ENCODE measurements at regions not wholly inside any gene's neighbourhood (a gene's known extent, or its start where the extent isn't known, plus 50 kb on each side); places are given as distances from the start of the nearest gene placed in this dataset.
"Not testable (repeated sequence)": the region's sequence is repeated elsewhere in the genome, so short reads cannot be mapped to it uniquely, and the experiment has no call there.

DNA sequence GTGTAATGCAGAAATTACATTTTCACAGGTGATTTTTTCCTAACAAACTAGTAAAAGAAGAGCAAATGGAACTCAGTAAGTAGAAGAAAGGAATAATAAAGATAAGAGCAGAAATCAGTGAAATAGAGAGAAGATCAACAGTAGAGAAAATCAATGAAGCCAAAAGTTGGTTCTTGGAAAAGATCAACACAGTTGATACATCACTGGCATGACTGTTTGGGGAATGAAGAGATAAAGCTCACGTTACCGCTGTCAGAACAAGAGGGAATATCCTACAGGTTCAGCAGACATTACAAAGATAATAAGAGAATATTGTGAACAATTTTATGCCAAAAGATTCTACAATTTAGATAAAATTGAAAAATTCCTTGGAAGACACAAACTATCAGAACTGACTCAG lies 146.4 kb downstream of the ACTR3B start:
- no peak for DNase-seq (ENCODE audit: low spot score)

DNA sequence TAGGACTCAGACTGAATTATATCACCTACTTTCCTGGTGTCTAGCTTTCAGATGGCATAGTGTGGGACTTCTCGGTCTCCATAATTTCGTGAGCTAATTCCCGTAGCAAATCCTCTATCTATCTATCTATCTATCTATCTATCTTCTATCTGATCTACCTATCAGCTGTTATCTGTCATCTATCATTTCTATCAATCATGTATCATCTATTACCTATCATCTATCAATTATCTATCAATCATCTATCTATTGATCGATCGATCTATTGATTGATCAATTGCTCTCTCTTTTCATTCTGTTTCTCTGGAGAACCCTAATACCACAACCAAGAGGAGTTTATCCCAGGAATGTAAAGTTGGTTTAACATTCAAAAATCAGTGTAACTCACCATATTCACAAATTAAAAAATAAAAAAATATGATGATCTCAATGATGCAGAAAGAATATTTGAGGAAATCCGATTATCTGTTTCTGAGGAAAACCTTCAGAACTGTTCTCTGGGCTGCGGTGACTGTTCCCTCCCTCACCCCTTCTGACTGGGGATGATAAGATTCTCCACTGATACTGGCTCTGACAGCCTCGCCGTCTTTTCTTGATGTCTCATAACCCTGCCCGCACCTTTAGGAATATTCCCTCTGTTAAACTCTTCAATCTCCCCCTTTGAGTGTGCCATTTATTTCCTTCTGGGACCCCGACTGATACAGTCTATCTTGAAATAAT lies 147.7 kb downstream of the ACTR3B start:
- no peak for DNase-seq (ENCODE audit: low spot score)

DNA sequence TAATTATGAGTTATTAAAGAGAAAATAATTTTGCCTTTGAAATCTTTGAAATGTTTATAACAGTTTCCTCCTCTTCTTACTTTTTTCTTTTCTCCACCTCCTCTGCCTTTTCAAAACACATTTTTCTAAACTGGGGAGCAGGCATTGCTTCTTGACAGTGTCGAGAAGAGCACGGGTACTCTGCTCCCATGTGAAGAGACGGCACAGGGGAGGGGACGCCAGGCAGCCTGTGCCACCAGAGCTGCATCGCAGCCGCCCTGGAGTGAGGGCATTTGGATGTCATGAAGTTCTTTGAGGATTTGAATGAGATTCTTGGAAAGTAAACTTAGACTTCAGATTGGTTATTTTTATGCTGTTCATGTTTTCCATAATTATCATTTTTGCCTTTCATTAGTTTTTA lies 149.7 kb downstream of the ACTR3B start:
- no peak for DNase-seq (ENCODE audit: low spot score)

DNA sequence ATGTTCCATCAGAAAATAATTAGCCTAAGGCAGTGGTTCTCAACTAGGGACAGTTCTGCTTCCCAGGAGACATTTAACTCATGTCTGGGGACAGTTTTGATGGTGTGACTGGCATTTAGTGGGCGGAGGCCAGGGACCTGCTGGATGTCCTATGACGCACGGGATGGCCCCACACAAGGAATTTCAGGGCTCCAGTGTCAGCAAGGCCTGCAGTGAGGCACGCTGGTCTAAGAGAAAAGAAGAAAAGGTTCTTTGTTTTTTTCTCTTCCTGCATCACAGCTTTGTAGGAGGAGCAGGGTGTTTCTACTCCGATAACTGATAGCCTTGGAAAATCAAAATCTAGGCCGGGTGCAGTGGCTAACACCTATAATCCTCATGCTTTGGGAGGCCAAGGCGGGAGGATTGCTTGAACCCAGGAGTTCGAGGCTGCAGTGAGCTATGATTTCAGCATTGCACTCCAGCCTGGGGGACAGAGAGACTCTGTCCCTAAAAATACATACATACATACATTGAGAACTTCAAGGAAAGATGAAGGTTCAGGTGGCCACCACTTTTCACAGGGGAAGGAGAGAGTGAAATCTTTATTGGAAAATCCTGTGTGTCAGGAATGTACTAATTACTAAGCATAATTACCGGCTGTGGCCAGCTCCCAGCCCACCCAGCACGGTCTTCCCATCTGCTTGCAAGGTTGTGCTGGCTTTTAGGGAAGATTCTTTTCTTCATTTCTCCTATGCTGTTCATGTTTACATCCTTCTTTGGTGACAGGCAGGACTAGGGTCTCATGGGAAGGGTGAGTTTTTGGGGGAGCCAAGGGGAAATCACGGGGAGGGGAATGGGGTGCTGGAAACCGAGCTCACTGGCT lies 150.4 kb downstream of the ACTR3B start:
- DNase-seq (ENCODE audit: low spot score) = peak; percentile 36

DNA sequence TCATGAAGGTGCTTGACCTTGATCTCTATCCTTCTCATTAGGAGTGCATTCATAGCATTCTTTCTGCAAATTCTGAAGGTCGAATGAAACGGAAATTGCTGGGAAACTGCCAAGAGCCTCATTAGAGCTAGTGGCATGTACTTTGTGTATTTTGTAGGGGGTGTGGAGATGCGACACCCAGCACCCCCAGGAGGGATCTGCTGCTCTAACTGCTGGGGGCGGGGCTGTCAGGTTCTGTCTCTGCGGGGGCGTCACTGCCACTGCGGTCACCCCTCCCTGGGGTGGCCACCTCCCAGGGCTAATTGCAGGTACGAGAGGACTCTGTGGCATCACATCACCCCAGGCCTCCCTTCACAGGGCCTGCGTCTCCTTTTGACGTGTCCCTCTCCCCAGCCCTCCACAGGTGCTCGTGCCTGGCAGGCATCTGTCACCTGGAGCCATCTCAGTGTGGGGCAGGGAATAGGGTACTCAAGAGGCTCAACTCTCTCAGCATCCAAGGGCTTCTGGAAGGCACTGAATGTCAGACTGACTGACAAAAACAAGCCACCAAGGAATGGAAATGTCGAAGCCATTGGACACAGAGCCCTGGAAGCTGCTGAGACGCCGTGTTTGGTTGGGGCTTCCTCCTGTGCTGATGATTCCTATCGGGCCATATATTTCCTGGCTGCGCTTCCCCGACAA lies 151.1 kb downstream of the ACTR3B start:
- DNase-seq (ENCODE audit: low spot score) = peak; percentile 10

DNA sequence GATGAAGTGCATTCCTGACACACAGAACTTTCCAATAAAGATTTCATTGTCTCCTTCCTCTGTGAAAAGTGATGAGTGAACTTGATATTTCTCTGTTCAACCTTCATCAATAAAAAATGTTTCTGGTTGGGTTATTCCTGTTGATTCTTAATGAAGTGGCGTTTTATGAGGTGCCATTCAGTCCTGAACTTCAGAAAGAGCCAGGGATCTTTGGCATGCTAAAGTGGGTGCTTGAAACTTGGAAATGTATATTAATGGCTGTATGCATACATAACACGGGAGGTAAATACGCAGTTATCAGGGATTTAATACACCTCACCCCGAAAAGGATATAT lies 151.6 kb downstream of the ACTR3B start:
- DNase-seq (ENCODE audit: low spot score) = no peak

DNA sequence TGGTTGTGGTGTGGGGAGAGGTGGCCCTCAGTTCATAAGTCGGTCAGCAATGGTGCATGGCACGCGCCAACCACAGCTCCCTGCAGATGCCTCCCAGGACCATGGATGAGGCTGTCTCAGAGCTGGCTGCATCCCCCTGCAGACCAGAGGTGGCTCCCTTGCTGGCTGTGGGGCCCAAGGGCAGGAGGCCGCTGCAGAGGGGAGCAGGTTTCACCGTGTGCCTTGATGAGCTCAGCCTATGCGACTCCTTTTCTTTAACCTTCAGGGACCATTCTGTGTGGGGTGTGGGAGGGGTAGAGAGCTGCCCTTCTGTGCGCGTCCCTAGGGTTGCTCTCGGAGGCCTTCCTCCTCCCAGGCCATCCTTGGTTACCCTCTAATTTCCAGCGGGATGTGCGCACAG lies 152.4 kb downstream of the ACTR3B start:
- DNase-seq (ENCODE audit: low spot score) = no peak

DNA sequence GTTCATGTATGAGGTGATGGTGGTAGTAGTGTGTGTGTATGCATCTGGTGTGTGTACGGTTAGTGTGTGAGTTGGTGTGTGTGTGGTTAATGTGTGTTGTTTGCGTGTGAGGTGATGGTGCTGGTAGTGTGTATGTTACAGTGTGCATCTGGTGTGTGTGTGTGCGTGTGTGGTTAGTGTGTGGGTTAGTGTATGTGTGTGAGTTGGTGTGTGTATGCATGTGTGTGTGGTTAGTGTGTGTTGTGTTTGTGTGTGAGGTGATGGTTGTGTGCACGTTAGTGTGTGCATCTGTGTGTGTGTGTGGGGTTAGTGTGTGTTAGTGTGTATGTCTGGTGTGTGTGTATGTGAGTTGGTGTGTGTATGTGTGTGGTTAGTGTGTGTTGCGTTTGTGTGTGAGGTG lies 153.0 kb downstream of the ACTR3B start:
- no peak for DNase-seq (ENCODE audit: low spot score)

DNA sequence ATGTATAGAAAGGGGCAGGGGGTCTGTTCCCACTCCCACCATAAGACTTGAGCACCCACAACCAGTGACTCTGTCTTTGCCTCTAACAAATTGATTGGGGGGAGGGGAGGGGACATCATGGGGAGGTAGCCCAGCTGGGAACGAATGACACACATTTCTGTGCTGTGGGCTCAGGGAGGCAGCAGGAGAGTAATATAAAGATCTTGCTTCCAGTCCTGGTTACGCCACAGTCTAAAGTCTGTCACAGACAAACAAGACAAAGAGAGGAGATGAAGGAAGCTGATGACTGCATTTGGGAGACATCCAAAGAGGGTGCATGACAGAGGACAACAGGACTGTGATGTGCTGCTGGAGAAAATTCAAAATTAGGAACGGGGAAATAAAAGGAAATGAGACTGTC lies 153.9 kb downstream of the ACTR3B start:
- DNase-seq (ENCODE audit: low spot score) = no peak

DNA sequence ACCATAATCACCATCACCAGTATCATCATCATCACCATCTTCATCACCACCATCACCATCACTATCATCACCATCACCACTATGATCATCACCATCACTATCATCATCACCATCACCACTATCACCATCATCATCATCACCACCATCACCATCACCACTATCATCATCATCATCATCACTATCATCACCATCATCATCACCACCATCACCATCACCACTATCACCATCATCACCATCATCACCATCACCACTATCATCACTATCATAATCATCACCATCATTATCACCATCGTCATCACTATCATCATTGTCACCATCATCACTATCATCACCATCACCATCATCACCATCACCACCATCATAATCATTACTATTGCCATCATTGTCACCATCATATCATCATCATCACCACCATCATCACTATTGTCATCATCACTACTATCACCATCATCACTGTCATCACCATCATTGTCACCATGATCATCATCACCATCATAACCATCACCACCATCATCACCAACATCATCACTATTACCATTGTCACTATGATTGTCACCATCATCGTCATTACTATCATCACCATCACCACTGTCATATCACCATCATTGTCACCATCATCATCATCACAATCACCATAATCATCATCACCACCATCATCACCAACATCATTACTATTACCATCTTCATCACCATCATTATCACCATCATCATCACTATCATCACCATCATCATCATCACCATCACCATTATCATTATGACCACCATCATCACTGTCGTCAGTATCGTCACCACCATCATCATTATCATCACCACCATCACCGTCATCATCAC lies 154.7 kb downstream of the ACTR3B start:
- no peak for DNase-seq (ENCODE audit: low spot score)

DNA sequence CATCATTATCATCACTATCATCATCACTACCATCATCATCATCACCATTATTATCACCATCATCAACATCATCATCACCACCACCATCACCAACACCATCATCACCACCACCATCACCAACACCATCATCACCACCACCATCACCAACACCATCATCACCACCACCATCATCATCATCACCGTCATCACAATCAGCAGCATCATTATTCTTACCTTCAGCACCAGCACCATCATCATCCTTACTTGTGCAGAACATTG lies 155.2 kb downstream of the ACTR3B start:
- DNase-seq (ENCODE audit: low spot score) = not testable (repeated sequence)

DNA sequence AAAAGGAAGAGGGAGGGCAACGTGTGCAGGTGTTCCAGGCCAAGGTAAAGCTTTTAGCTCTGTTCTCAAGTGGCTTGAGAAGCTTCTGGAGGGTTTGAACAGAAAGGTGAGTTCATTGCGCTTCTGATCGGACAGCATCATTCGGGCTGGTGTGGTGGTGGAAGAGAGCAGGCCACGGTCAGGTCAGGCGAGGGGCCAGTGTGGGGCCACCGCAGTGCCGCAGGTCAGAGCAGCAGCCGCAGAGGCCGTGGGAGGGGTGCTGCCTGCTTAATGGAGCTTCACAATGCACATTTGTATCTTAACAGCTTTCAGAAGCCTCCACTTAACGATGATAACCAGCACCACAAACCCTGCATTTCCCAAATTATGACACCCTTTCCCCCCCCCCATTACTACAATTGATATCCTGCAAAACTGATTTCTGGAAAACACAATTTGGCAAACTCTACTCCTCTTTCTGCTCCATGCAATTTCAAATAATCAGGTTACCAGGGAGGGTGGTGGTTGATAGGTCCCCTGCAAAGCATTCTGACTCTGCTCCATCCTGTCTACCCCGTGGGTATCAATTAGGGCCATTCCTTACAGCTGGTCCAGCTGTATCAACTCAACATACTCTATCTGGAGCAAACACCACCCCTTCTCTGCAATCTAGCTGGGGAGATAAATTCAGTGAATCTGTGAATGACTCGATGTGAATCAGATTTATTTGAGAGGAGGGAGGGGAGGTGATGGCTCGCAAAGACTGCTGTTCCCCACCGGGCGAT lies 162.9 kb downstream of the ACTR3B start:
- no peak for DNase-seq (ENCODE audit: low spot score)

DNA sequence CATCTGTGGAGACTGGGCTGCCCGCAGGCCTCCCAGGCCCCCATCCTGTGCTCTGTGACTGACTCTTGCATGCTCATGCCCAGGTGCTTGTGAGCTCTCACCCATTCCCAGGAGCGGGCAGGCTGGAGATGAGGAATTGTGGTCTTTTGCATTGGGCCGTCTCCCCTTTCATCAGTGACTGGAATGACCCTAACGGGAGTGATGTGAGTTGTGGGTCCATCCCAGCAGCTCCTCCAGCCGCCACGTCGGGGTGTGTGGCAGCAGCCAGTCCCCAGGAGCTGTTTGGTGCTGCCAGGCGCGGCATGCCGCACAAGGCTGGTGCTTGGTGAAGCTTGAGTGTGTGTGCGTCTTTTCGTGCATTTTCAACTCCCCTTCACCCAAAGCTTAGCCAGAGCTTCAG lies 164.2 kb downstream of the ACTR3B start:
- DNase-seq (ENCODE audit: low spot score) = no peak

DNA sequence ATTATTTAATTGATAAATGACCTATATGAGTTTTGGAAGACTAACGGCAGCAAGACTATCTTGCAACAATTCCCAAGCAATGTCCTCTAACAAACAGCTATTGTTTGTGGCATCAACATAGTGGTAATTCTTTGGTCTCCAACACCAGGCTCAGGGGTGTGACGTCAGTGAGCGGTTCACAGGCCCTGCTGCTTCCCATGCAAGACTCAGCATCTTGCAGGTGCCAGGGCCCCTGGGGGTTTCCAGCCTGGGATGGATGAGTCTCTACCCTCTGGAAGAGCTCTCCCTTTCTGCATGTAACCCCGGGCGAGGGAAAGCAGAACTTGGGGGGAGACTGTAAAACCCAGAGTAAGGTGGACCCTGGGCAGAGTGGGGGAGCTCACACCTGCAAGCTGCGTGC lies 164.7 kb downstream of the ACTR3B start:
- no peak for DNase-seq (ENCODE audit: low spot score)

DNA sequence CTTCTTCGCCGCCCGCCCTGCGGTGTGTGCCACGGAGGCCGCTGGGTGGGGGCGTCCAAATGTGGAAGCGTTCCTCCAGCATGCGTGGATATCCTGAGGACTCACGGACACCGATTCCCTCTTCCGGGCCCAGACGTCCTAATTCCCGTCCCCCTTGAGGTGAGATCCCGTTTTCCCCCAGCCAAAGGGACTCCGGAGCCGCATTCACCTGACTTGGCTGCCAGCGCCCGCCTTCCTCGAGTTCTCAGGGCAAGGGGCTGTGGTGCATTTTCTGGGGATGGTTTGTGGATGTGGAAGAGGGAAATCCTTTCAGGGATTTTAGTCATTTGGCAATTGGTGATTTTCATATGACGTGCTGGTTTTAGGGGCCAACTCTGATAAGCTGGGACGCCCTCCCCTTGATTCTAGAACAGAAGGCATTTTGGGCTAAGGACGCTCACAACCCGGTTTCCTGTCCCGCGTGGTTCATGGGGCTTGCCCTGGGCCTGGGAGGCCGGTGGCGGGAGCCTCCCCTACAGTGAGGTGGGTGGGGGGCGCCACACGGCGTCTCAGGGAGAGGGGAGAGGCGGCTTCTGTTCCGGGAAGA lies 165.4 kb downstream of the ACTR3B start:
- no peak for DNase-seq (ENCODE audit: low spot score)

DNA sequence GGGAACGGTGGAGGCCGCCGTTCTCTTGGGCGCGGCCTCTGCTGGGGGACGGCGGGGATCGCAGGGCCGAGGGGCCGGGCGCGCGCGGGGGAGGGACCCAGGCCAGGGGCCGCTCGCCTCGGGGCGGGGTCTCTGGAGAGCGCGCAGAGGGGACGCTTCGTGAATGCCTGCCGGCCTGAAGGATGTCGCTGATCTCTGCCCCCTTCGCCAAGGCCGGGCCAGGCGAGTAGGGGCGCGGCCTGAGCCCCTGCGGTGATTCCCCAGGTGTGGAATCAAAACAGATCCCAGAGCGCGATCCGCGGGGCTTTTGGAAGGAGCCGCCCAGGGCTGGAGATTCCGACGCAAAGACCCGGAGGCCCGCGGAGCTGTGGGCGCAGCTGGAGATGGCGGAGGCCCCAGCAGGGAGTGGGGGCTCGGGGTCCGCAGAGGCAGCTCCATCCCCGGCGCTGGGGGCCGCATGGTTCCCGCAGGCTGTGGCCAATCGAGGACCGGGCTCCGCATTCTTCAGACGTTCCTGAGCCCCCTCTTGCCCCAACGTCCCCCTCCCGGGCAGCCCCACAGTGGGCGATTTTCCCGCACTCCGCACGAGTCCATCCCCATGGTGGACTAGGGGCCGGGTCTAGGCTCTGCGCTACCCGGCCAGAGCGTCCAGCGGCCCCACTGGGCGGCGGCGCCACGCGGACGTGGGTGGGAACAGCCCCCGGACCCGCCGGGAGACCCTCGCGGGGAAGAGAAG lies 166.0 kb downstream of the ACTR3B start:
- no peak for DNase-seq (ENCODE audit: low spot score)

DNA sequence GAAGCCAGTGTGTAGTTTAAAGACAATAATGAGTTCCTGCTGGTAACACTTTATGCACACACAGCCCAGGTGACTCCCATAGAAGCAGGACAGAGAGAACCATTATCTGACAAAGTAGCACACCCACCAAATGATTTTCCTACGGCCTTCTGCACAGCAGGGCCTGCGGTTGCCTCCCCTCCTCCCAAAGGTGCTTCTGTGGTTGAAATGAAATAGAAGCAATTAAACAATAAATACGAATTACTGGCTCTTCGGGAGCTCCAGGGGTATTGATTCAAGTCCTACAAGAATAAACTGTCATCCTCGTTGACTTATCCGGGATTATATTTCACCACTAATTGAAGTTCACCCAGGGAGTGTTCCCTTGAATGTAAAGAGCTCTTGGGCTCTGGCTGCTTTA lies 172.1 kb downstream of the ACTR3B start:
- DNase-seq (ENCODE audit: low spot score) = no peak

DNA sequence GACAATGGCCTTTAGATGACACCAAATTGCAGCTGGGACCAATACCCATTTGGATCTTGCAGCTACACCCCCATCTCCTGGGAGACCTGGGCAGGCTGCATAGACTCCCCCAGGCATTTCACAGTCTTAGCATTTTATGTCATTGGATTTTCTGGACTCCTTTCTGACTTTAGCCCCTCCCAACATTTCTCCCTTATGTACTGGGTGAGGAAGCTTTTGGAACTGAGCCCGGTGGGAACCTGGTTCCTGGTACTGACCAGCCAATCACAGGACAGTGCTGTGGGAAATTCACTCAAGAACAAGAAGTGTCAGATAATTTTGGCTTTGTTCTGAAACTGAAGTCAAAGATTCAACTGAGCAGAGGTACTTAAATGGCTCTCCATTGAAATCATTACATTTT lies 177.7 kb downstream of the ACTR3B start:
- DNase-seq (ENCODE audit: low spot score) = no peak

DNA sequence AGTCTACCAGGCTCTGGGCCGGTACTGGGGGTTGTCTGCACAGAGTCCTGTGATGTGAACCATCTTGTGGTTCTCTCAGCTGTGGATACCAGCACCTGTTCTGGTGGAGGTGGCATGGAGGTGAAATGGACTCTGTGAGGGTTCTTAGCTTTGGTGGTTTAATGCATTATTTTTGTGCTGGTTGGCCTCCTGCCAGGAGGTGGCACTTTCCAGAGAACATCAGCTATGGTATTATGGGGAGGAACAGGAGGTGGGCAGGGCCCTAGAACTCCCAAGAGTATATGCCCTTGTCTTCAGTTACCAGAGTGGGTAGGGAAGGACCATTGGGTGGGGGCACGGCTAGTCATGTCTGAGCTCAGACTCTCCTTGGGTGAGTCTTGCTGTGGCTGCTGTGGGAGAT lies 187.1 kb downstream of the ACTR3B start:
- DNase-seq (ENCODE audit: low spot score) = not testable (repeated sequence)

DNA sequence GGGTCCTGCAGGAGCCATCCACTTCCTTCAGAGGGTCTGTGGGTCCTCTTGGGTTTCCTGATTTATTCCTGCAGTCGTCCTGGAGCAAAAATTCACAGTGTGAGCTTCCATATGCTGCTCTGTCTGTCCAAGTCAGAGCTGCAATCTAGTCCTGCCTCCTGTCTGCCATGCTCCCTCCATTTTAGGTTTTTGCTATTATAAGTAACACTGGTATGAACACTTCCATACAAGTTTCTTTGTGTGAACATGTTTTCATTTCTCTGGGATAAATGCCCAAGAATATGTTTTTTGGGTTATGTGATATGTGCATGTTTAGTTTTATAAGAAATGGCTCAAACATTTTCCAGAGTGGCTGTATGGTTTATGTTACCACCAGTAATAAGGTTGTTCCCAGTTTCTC lies 188.1 kb downstream of the ACTR3B start:
- no peak for DNase-seq (ENCODE audit: low spot score)

DNA sequence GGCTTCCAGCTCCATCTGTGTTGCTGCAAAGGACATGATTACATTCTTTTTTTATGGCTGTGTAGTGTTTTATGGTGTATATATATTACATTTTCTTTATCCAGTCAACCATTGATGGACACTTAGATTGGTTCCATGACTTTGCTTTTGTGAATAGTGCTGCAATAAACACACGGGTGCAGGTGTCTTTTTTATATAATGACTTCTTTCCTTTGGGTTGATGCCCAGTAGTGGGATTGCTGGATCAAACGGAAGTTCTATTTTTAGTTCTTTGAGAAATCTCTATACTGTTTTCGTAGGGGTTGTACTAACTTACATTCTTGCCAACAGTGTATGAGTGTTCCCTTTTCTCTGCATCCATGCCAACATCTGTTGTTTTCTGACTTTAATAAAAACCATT lies 189.7 kb downstream of the ACTR3B start:
- DNase-seq (ENCODE audit: low spot score) = no peak
